OCI-M2 (cell line): ENCODE measurements at regions not wholly inside any gene's neighbourhood (a gene's known extent, or its start where the extent isn't known, plus 50 kb on each side); places are given as distances from the start of the nearest gene placed in this dataset.
A peak's percentile ranks its signal among the peaks of the same experiment; 100 is the strongest.

Experiments used
- DNase-seq: peaks from one replicate; lab custom pipeline; 2025; ENCODE audit not compliant: unreplicated experiment; lab: John Stamatoyannopoulos, UW

DNA sequence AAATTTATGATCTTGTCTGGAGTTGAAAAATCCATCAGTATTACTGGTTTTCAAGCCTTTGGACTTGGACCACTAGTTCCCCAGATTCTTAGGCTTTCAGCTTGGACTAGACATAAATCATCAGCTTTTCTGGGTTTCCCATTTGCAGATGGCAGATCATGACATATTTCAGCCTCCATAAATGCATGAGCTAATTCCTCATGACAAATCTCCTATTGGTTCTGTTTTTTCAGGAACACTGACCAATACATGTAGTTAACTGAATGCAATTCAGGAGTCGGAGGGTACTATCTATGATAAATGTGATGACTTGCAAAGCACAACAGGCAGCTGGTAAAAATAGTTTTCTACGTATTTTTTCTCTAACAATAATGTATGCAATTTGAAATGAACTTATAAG lies 635.6 kb downstream of the TRAM1L1 start:
- no peak for DNase-seq

- no peak for DNase-seq
These were observed 641.3 kb downstream of the TRAM1L1 start for GRCh38 chr4:116444117-116444516.

DNA sequence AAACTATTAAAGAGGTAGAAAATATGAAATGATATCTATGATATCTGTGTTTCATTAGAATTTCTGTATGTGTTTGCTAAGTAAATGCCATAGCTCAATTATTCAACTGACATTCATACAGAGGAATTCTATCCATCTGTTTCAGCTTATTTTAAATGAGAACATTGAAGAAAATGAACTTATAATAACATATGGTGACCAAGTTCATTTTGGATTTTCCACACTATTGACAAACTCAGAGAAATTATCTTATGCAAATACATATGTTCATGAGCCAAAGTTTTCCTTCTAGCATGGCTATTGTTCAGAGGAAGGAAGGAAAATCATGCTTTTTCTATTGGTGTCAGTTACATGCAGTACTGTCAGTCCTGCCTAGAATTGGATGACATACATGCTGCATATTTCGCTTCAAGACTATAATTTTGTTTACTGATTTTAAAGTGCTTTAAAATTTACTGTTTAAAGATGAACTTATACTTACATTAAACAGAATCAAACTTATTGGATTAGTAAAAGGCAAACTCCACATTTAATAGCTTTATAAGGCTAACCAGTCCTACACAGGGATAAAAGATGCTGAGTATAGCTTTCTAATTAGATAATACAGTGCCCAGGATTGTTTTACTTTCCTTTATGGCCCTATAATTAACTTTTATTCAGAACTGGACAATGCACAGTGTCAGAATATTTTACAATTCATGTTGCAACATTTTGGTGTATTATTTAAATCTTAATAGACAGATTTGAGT lies 646.2 kb downstream of the TRAM1L1 start:
- no peak for DNase-seq

- DNase-seq = no peak
These were observed 647.0 kb downstream of the TRAM1L1 start for GRCh38 chr4:116438417-116438816.

DNA sequence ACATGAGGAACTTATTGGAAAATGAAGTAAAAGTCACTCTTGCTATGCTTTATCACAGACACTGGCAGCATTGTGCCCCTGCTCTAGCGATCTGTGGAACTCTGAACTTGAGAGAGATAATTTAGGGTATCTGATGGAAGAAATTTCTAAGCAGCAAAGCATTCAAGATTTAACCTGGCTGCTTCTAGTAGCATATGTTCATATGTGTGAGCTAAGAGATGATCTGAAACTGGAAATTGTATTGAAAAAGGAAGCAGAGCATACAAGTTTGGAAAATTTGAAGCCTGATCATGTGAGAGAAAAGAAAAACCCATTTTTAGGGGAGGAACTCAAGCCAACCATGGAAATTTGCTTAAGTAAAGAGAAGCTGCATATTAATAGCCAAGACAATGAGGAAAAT lies 657.7 kb downstream of the TRAM1L1 start:
- DNase-seq = no peak

- no peak for DNase-seq
These were observed 672.2 kb downstream of the TRAM1L1 start for GRCh38 chr4:116413222-116413621.

DNA sequence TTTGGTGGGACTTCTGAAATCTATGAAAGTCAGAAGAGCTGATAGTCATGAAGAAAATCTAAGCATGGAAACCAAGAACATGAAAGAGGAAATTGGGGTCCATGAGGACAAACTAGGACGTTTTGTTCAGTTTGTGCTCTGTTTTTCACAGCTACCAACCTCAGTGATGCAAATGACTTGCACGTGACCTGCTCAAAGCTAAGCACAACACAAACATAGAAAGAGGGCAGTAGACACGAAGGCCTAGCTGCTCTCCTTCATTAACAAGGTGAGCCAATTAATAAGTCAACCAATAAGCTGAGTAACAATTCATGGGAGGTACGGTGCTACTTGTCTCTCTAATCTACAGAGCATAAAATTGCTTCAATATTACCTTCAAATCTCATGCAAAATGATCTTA lies 684.1 kb downstream of the TRAM1L1 start:
- DNase-seq = no peak

DNA sequence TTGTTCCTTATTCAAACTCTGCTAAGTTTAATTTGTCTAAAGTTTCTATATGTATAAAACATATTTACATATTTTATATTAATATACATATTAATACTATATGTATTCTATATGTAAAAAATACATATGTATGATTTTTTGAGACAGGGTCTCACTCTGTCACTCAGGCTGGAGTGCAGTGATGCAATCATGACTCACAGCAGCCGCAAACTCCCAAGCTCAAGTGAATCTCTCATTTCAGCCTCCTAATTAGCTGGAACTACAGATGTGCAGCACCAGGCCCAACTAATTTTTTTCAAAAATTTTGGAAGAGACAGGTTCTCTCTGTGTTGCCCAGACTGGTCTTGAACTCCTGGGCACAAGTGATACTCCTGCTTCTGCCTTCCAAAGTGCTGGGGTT lies 684.9 kb downstream of the TRAM1L1 start:
- DNase-seq = no peak

DNA sequence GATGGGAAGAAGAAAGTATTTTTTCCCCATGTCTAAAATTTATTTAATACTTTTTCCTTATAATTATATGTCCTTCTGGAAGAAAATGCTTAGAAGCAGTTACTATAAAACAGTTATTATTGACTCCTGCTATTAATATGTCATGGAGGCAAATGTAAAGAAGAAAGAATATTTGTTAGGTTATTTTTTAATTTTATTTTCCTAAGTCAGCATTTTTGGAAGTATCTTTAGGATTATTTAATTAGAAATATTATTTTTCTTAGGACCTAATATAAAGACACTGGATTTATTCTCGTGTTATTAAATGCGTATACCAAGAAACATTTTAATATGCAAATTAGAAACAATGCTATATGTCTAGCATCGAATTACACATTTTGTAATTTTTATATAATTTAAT lies 687.7 kb downstream of the TRAM1L1 start:
- no peak for DNase-seq

GRCh38 chr4:116397291-116397690 lies 688.1 kb downstream of the TRAM1L1 start:
- DNase-seq = no peak

DNA sequence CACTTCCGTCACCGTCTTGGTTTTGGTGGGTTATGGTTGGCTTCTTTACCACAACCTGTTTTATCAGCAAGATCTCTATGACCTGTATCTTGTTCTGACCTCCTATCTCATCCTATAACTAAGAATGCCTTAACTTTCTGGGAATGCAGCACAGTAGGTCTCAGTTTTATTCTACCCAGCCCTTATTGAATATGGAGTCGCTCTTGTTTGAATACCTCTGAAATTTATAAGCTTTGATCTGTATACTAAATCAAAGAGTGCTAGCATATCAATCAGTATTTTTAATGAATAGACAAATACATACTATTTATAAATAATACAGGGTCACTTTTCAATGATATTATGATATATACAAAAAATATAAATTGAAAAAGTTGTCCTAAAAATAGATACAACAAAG lies 690.0 kb downstream of the TRAM1L1 start:
- DNase-seq = no peak

DNA sequence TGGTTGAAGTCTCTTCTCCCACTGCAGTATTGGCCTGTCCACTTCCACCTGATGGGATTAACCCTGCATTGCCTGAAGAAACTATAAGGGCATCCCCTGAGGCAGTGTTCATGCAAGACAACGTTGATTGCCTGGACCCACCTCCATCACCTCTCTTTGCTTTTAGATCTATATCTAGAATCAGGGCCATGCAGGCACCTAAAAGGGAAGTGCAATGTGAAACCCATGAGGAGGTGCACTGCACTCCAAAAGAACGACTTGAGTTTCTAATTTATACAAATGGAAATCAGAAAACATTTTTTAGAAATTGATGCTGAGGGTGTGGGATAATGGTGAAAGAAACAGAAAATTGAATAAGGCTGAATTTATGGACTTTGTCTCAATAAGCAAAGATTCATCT lies 694.4 kb downstream of the TRAM1L1 start:
- DNase-seq = no peak

GRCh38 chr4:116389139-116389538 lies 696.2 kb downstream of the TRAM1L1 start:
- no peak for DNase-seq

DNA sequence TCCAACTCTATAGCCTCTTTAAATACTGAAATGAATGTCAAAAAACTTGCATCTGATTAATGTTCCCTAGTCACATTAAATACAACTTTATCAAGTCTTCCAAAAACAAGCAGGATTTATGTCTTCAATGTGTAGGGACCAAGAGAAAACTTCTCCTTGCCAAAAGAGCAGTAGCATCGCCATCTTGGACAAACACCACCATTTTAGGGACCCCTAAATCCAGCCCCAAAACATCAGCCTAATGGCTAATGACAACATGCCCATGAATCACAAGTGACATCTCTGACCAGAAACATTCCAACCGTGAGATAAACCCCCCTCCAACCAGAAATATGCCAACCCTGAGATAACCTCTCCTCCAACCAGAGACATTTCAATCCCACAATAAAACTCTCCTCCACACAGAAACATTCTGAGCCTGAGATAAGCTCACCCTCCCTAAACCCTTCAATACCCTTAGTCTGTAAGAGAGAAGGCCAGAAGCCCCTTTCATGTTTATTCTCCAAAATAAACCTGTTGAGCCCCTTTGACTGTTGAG lies 697.4 kb downstream of the TRAM1L1 start:
- no peak for DNase-seq

DNA sequence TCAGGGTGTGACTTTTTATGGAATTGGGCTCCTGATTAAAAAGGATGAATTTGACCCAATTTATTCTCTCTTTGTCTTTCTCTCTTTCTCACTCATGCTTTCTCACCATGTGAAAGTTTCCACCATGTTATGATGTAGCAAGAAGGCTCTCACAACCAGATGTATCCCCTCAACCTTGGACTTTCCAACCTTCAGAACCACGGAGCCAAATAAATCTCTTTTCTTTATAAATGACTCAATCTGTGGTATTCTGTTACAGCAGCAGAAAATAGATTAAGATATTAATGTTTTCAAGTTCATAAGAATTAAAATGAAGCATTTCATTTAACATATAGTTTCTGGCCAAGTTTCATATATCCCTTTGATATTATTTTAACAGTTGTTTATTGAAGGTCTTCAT lies 698.5 kb downstream of the TRAM1L1 start:
- DNase-seq = no peak

DNA sequence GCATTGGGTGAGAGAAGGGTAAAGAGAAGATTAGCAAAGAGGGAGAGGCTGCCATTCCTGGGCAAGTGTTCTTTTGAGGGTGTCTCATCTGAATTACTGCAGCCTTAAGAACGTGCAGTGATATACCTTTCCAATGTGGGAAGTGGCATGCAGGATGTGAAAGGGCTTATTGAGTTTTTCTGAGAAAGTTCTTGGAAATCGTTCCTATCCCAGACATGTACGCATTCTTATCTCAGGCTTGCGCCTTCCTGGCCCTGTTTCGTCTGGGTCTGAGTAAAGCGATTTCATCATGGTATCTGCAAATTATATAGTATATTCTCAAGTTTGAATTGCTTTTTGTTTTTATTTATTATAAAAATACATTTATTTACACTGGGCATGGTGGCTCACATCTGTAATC lies 699.8 kb downstream of the TRAM1L1 start:
- no peak for DNase-seq

DNA sequence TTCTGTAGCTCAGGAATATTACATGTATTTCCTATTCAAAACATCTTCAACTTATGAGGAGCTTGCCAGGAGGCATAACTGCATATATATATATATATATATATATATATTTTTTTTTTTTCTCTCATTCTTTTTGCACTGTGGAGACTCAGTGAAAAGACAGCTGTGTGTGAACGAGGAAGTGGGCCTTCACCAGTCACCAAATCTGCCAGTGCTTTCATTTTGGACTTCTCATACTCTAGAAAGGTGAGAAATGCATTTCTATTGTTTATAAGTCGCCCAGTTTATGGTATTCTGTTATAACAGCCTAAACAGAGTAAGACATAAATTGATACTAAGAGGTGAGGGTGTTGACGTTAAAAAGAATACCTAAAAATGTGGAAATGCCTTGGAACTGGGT lies 710.6 kb downstream of the TRAM1L1 start:
- no peak for DNase-seq

DNA sequence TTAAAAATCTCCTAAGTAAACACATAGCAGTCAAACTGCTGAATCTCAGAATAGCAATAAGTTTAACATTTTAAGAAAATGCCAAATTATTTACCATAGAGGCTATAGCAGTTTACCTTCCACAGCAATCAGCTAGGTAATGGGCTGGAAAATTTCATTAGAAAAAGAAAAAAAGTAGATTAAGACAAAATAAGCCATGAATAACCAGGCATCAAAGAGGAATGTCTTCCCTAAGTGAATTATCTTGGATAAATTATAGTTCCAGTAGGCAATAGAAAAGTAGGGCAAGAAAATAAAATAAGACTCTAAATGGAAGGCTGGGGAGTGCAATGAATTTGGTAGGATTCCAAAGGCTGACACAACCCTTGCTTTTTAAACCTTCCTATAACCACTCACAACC lies 722.8 kb downstream of the TRAM1L1 start:
- no peak for DNase-seq

GRCh38 chr4:116361790-116362189 lies 723.6 kb downstream of the TRAM1L1 start:
- no peak for DNase-seq

GRCh38 chr4:116358633-116359222 lies 726.6 kb downstream of the TRAM1L1 start:
- DNase-seq = peak; percentile 56

DNA sequence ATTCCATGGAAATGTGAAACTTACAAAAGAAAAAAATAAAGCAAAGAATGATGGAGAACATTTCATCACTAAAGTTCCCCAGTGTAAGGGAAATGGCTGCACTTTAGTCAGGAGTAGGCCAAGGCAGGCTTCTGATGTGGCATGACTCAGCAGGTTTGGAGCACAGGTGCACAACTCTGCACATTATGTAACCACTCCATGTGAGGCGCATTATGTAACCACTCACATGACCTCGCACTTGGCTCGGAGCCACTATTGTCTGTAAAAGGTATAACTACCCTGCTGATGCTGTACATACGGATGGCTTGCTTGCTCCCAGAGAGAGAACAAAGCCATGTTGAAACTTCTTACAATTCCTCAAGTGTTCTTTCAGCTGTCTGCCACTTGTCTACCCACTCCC lies 727.6 kb downstream of the TRAM1L1 start:
- DNase-seq = no peak

DNA sequence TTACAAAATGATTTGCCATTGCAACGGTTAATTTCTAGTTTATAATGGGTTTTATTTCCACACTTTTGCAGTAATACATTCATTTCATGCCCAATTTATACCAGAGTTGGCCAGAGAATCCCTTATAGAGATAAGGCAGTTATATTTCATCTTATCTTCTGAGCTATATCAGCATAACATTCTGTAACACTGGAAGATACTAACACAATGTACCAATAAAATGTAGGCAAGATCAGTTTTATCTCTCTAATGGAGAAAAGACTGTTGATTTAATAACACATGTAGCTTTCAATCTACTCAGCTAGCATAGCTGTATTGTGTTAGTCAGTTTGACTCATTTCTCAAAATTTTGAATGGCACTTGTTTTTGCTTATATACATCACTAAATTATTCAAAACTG lies 738.6 kb downstream of the TRAM1L1 start:
- DNase-seq = no peak

DNA sequence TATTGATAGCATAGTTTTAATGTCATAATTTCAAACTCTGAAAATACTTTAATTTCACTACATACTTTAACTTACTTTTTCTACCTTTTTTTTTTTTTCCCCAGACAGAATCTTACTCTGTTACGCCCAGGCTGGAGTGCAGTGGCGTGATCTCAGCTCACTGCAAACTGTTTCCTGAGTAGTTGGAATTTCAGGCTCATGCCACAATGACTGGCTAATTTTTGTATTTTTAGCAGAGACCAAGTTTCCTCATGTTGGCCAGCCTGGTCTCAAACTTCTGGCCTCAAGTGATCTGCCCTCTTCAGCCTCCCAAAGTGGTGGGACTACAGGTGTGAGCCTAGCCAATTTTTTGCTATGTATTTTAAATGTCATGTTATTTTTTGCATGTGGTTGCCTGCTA lies 741.6 kb downstream of the TRAM1L1 start:
- DNase-seq = no peak
